Panc1 (cell line): ENCODE measurements at regions not wholly inside any gene's neighbourhood (a gene's known extent, or its start where the extent isn't known, plus 50 kb on each side); places are given as distances from the start of the nearest gene placed in this dataset.

Source experiments
- CTCF ChIP-seq: fragments of 450-650 bp; IDR thresholded peaks from 2 replicates; pipeline ENCODE4 v1.5.1; 2017; ENCODE audit warnings: mild to moderate bottlenecking
- POLR2AphosphoS5 ChIP-seq: IDR thresholded peaks from 2 replicates; pipeline ENCODE4 v1.6.1; 2012; ENCODE audit warnings: mild to moderate bottlenecking, low read depth, low read length, moderate library complexity
- REST ChIP-seq, 2 experiments: IDR thresholded peaks; 2 replicates each; pipeline ENCODE4 v1.6.1; 2011 to 2012; ENCODE audit warnings: low read depth in 2 of 2, control low read depth in 1 of 2, low read length in 1 of 2, mild to moderate bottlenecking in 1 of 2, moderate library complexity in 1 of 2; ENCODE audit not compliant: insufficient read depth in 1 of 2
- SIN3A ChIP-seq: IDR thresholded peaks from 2 replicates; pipeline ENCODE4 v1.6.1; 2012; ENCODE audit warnings: low read depth, mild to moderate bottlenecking, low read length, moderate library complexity, borderline replicate concordance; ENCODE audit not compliant: insufficient read depth

GRCh38 chr15:85942632-85943031 is 137.0 kb upstream of the AGBL1 start:
- TF ChIP-seq CTCF (no peak), SIN3A (no peak), POLR2AphosphoS5 (no peak), REST (IDR thresholded peaks at IDR 0.05; ENCODE audit: insufficient read depth in 1 of 2, low read depth in 2 of 2, low read length in 1 of 2) (no peak)
